ENCODE measurements at regions not wholly inside any gene's neighbourhood (a gene's known extent, or its start where the extent isn't known, plus 50 kb on each side); places are given as distances from the start of the nearest gene placed in this dataset.

GRCh38 chr22:48719978-48720661, 1107.6 kb downstream of the BRD1 start:
- no peak for TF ChIP-seq POLR2A (IDR thresholded peaks at IDR 0.05)
- no peak for TF ChIP-seq CTCF (IDR thresholded peaks at IDR 0.05)

All from esophagus squamous epithelium (tissue), 4 donors.